Aorta (tissue), 5 donors: ENCODE measurements at regions not wholly inside any gene's neighbourhood (a gene's known extent, or its start where the extent isn't known, plus 50 kb on each side); places are given as distances from the start of the nearest gene placed in this dataset.
"Not testable (repeated sequence)": the region's sequence is repeated elsewhere in the genome, so short reads cannot be mapped to it uniquely, and the experiment has no call there.

Experiments
- ATAC-seq: fragments of 200-7000 bp; cut with Tn5 transposase; one replicate; pipeline ENCODE4 v1.9.1; 2022; ENCODE audit warnings: moderate library complexity; ENCODE audit not compliant: low FRiP score
- DNase-seq, 2 donors: peaks; one replicate each; pipeline ENCODE4 v3.0.0-alpha.2; 2020
- H3K27ac ChIP-seq, 2 donors: one replicate each; pipeline ENCODE4 v1.5.1; 2013; ENCODE audit warnings: low read length in 2 of 2, mild to moderate bottlenecking in 2 of 2, moderate library complexity in 2 of 2, control low read depth in 1 of 2, inconsistent platforms in 1 of 2, low read depth in 1 of 2
- H3K27me3 ChIP-seq, 2 donors: one replicate each; pipeline ENCODE4 v1.6.1; 2013; ENCODE audit warnings: control low read depth in 1 of 2, low read length in 1 of 2, mild to moderate bottlenecking in 1 of 2, moderate library complexity in 1 of 2; ENCODE audit not compliant: insufficient read depth in 2 of 2, control insufficient read depth in 1 of 2
- H3K36me3 ChIP-seq, 2 donors: one replicate each; pipeline ENCODE4 v1.6.1; 2013; ENCODE audit warnings: control low read depth in 1 of 2, low read length in 1 of 2, mild to moderate bottlenecking in 1 of 2; ENCODE audit not compliant: insufficient read depth in 2 of 2, control insufficient read depth in 1 of 2
- H3K4me1 ChIP-seq, 2 donors: one replicate each; pipeline ENCODE4 v1.6.1; 2013; ENCODE audit warnings: low read length in 2 of 2, control low read depth in 1 of 2, mild to moderate bottlenecking in 1 of 2, moderate library complexity in 1 of 2; ENCODE audit not compliant: insufficient read depth in 2 of 2, control insufficient read depth in 1 of 2
- H3K4me3 ChIP-seq, 2 donors: one replicate each; pipeline ENCODE4 v1.5.1; 2013; ENCODE audit warnings: low read length in 2 of 2, control low read depth in 1 of 2, mild to moderate bottlenecking in 1 of 2
- H3K9me3 ChIP-seq: one replicate; pipeline ENCODE4 v1.6.1; 2013; ENCODE audit warnings: mild to moderate bottlenecking, low read length; ENCODE audit not compliant: control insufficient read depth
- WGBS, 2 donors: extraction: QIAGEN DNeasy Blood & Tissue Kit; methylation state at CpG; one replicate each; pipeline ENCODE4 v1.1.7; 2013; 5-methylcytosine and 5-hydroxymethylcytosine counted together
- intact Hi-C, 2 donors: fragments of 100-400 bp; cut with DNase I; formaldehyde crosslinking; loops; one replicate each; pipeline versions ENCODE4 v1.14.2 to v1.15.0; 2022
- donor health status: healthy with polysubstance abuse.
- donor health status: Bipolar disorder and iron deficiency.
- donor health status: DM: no; HTN: no; CAD: no.
- donor health status: DM: no; HTN: no; CAD: no.
- donor health status: DM: yes; HTN: yes; CAD: no.

DNA sequence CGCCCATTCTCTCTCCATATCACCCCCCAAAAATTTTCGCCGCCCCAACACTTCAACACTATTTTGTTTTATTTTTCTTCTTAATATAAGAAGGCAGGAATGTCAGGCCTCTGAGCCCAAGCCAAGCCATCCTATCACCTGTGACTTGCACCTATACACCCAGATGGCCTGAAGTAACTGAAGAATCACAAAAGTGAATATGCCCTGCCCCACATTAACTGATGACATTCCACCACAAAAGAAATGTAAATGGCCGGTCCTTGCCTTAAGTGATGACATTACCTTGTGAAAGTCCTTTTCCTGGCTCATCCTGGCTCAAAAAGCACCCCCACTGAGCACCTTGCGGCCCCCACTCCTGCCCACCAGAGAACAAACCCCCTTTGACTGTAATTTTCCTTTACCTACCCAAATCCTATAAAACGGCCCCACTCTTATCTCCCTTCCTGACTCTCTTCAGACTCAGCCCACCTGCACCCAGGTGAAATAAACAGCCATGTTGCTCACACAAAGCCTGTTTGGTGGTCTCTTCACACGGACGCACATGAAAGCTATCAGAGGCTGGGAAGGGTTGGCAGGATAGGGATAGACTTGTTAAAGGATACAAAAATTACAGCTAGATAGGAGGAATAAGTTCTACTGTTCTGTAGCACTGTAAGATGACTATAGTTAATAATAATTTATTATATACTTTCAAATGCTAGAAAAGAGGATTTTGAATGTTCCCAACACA is 130.9 kb upstream of the PALMD start:
- WGBS, 2 donors, result 71 to 76% methylated on average over 7 of the region's 8 CpGs
- intact Hi-C loops, H3K27ac ChIP-seq, DNase-seq, H3K27me3 ChIP-seq, H3K4me3 ChIP-seq, H3K36me3 ChIP-seq, ATAC-seq, H3K9me3 ChIP-seq, H3K4me1 ChIP-seq: not testable (repeated sequence)

DNA sequence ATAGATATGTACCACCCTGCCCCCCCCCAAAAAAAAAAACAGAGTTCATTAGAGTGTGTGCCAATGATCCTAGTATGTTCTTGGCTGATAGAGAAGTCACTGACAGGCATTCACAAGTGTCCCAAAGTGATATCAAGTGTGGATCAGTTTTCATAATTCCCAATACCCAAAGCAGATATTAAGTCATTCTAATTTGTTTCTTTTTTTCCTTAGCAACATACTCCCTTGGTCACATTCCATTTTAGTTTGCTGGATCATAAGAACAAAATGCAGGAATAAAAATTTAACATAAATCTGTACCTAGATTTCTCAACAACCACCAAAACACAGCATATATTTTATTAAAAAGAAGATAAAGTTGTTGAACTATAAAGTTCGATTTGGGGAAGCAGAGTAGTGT is 129.8 kb upstream of the PALMD start:
- no peak overlapping the region for H3K27ac ChIP-seq
- intact Hi-C loops, result no loop called here
- H3K4me3 ChIP-seq, result no peak overlapping the region
- ATAC-seq (no peak), DNase-seq (no peak)
- 76% methylated on average over 1 of the region's 1 CpG for WGBS, 2 donors
- no peaks in the 10 kb centered on the region for H3K4me1 ChIP-seq
- no peaks in the 10 kb centered on the region for H3K36me3 ChIP-seq
- H3K27me3 ChIP-seq, result no peaks in the 10 kb centered on the region
- peaks cover 1% of the 10 kb centered on the region for H3K9me3 ChIP-seq

DNA sequence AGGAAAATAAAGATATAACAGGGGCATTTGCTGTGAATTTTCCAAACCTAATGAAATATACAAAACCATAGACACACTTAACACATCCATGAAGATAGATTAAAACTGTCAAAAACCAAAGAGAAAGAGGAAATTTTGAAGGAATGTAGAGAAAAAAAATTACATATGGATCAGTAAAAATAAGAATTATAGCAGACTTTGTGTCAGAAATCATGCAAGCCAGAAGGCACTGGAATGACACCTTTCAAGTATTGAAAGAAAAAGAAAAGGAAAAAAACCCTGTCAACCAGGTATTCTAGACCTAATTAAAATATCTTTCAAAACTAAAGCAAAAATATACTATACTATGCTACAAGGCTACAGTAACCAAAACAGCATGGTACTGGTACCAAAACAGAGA is 125.8 kb upstream of the PALMD start:
- H3K36me3 ChIP-seq, result no peaks in the 10 kb centered on the region
- peaks cover 1% of the 10 kb centered on the region for H3K9me3 ChIP-seq
- no peak overlapping the region for H3K27ac ChIP-seq
- intact Hi-C loops, result no loop called here
- no peak for ATAC-seq
- no peaks in the 10 kb centered on the region for H3K27me3 ChIP-seq
- H3K4me1 ChIP-seq, result no peaks in the 10 kb centered on the region
- no peak for DNase-seq
- H3K4me3 ChIP-seq, result no peak overlapping the region

DNA sequence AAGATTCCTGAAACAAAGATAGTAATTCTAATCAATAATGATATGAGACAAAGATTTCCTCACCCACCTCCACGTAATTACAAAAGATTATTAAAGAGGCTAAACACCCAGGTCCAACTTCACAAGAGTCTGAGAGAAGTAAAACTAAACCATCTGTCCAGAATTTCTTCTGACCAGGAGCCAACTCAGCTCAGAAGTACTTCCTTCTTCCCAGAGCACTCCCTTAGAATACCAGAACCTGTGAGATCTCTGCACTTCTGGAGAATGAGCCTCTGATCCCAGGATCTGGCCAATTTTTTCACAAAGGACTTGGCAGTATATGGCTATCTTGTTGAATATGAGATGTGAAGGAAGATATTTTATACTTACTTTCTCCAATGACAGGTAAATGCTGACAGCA is 120.6 kb upstream of the PALMD start:
- ATAC-seq (no peak), DNase-seq (no peak)
- H3K4me3 ChIP-seq, result no peak overlapping the region
- 66 to 72% methylated on average over 1 of the region's 1 CpG for WGBS, 2 donors
- no peaks in the 10 kb centered on the region for H3K36me3 ChIP-seq
- H3K27ac ChIP-seq, result no peak overlapping the region
- no peaks in the 10 kb centered on the region for H3K9me3 ChIP-seq
- H3K4me1 ChIP-seq, result no peaks in the 10 kb centered on the region
- no peaks in the 10 kb centered on the region for H3K27me3 ChIP-seq
- intact Hi-C loops, result no loop called here

DNA sequence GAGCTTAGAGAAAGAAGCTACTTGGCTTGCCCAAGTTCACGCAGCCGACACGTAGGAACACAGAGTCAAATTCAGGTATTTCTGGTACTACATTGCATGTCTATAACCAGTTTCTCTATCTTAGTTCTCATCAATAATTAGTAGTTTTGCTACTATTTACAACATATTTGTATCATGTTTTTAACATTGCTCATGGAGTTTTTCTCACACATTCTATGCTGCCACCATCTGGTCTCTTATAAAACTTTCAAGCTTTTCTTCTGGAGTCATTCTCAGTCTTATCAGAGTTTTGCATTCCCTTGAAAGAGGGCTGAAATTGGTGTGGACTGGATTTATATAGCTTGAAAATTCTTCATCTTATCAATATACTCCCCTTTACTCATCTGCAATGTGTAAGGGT is 118.8 kb upstream of the PALMD start:
- 71 to 81% methylated on average over 3 of the region's 3 CpGs for WGBS, 2 donors
- H3K36me3 ChIP-seq, result no peaks in the 10 kb centered on the region
- H3K27me3 ChIP-seq, result no peaks in the 10 kb centered on the region
- intact Hi-C loops, result no loop called here
- H3K4me1 ChIP-seq, result no peaks in the 10 kb centered on the region
- DNase-seq, result no peak
- no peak overlapping the region for H3K4me3 ChIP-seq
- no peaks in the 10 kb centered on the region for H3K9me3 ChIP-seq
- H3K27ac ChIP-seq, result no peak overlapping the region
- no peak for ATAC-seq

DNA sequence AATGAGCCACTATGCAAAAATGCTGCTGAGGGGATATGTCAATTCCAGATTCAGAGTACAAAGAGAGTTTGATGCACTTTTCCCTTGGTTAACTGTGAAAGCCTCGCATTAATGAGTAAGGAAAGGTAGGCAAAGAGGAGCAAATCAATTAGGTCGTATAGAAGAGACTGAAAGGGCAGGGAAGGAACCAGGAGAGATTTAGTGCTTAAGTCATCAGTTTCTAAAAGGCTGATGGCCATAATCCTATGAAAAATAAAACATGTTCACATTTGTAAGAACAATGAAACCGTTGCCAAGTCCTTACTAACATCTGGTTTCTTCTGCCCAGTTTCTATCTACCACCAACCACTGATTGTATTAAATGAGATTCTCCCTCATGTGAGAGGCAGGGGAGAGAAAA is 118.4 kb upstream of the PALMD start:
- Histone ChIP-seq H3K4me1 (no peaks in the 10 kb centered on the region), H3K36me3 (no peaks in the 10 kb centered on the region), H3K27me3 (no peaks in the 10 kb centered on the region), H3K27ac (no peak overlapping the region), H3K4me3 (no peak overlapping the region), H3K9me3 (no peaks in the 10 kb centered on the region)
- no peak for ATAC-seq
- 54 to 58% methylated on average over 3 of the region's 3 CpGs for WGBS, 2 donors
- no peak for DNase-seq
- intact Hi-C loops, result no loop called here

DNA sequence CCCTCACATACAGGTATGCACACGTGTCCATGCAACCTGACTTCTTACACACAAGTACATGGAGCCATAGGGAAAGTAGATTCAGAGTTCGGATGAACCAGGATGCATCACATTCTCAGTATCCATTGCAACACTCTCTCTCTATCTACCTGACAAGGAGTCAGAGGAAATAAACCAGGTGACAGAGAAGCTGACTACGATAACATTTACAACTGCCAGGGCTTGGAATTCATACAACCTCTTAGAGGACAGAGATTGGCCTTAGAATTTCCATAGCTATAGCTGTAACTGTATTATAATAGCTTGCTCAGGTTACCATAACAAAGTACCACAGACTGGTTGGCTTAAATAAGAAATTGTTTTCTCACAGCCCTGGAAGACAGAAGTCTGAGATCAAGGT is 116.9 kb upstream of the PALMD start:
- intact Hi-C loops, result no loop called here
- no peaks in the 10 kb centered on the region for H3K27me3 ChIP-seq
- H3K4me3 ChIP-seq, result no peak overlapping the region
- no peaks in the 10 kb centered on the region for H3K4me1 ChIP-seq
- DNase-seq, result no peak
- no peak overlapping the region for H3K27ac ChIP-seq
- 66 to 91% methylated on average over 3 of the region's 3 CpGs for WGBS, 2 donors
- H3K36me3 ChIP-seq, result no peaks in the 10 kb centered on the region
- no peak for ATAC-seq
- H3K9me3 ChIP-seq, result no peaks in the 10 kb centered on the region

DNA sequence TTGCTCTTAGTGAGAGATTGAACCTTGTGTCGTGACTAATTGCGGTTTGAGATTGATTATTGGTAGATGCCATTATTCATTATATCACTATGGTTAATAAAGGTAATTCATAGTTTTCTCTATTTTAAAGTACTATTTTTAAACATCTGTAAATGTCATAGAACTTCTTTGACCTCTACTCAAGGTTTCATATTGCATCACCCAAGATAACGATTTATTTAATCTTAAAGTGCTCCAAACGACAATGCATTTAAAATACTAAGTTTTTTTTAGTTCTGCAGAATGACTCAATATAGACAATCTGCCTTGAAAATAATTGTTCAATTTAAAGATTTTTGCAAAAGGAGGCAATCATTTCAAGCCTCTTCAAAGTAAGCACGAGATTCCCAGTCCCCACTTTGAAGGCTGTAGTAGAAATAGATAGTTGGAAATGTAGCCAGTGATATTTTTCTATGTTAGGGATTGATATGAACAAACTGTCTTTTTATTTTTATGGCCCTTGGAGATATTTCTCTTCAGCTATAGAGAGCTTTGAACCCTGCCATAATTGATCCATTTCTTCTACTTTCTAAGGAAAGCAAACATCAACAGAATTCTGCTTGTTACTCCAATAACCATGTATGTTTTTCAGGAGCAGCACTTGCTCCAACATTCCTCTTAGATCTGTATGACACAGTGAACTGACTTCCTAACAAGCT is 114.2 kb upstream of the PALMD start:
- H3K27ac ChIP-seq, result no peak overlapping the region
- H3K36me3 ChIP-seq, result no peaks in the 10 kb centered on the region
- no peak overlapping the region for H3K4me3 ChIP-seq
- 71 to 78% methylated on average over 5 of the region's 5 CpGs for WGBS, 2 donors
- peaks cover 0 to 2% of the 10 kb centered on the region in 2 donors for H3K27me3 ChIP-seq
- DNase-seq, result no peak
- intact Hi-C loops, result no loop called here
- ATAC-seq, result no peak
- no peaks in the 10 kb centered on the region for H3K4me1 ChIP-seq
- H3K9me3 ChIP-seq, result no peaks in the 10 kb centered on the region

DNA sequence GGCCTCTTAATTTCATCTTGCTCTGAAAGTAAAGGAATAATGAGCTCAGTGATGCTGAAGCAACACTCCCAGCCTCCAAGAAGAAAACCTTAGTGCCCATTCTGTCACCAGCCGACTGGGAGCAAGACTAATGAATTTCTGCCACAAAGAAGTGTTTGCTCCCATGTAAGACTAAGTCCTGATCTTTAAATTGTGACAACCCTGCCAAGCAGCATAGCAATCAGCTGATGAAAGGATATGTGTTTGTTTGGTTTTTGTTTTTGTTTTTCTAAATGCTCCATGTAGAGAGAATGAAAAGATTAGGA is 113.7 kb upstream of the PALMD start:
- Histone ChIP-seq H3K4me3 (no peak overlapping the region), H3K27ac (no peak overlapping the region), H3K27me3 (peaks cover 0 to 2% of the 10 kb centered on the region in 2 donors), H3K9me3 (no peaks in the 10 kb centered on the region), H3K4me1 (no peaks in the 10 kb centered on the region), H3K36me3 (no peaks in the 10 kb centered on the region)
- ATAC-seq (no peak), DNase-seq (no peak)
- intact Hi-C loops, result no loop called here
- 17 to 23% methylated on average over 1 of the region's 1 CpG for WGBS, 2 donors
